ENCODE measurements at regions not wholly inside any gene's neighbourhood (a gene's known extent, or its start where the extent isn't known, plus 50 kb on each side); places are given as distances from the start of the nearest gene placed in this dataset.

- no peaks in the 10 kb centered on the region for H3K36me3 Mint-ChIP-seq
- TF ChIP-seq ZNF416 (CRISPR knock-in tag; IDR thresholded peaks at IDR 0.05) (no peak), RORB (CRISPR knock-in tag; IDR thresholded peaks at IDR 0.05) (no peak), NFE2L1 (CRISPR knock-in tag; IDR thresholded peaks at IDR 0.05) (no peak), GRHL2 (CRISPR knock-in tag; IDR thresholded peaks at IDR 0.05; ENCODE audit: insufficient replicate concordance, severe bottlenecking) (no peak), SMAD3 (CRISPR knock-in tag; IDR thresholded peaks at IDR 0.05; ENCODE audit: borderline replicate concordance) (no peak), ESRRA (CRISPR knock-in tag; IDR thresholded peaks at IDR 0.05; ENCODE audit: borderline replicate concordance) (no peak)
- 0 out of 2 replicates have a peak, but pooled peaks cover 3% of the 10 kb centered on the region for H3K9me3 Mint-ChIP-seq
- POLR2A ChIA-PET, result no interaction called here
- no peak overlapping the region for H3K4me3 Mint-ChIP-seq
- CTCF ChIA-PET, result interaction anchor here (0.5 kb wide), 1 partner anchor 620 kb away, joined by 6 read pairs; no protein-coding TSS in a partner anchor
- DNase-seq (ENCODE audit: low spot score) (no peak), ATAC-seq (no peak)
- no peaks in the 10 kb centered on the region for H3K27me3 Mint-ChIP-seq (ENCODE audit: low read depth)
- no peak overlapping the region for H3K27ac Mint-ChIP-seq
- H3K4me1 Mint-ChIP-seq, result peaks cover 11% of the 10 kb centered on the region
Observed at GRCh38 chr3:151989621-151990020, 116.2 kb downstream of the SUCNR1 start.

GRCh38 chr3:151990696-151991376, 117.4 kb downstream of the SUCNR1 start:
- DNase-seq (ENCODE audit: low spot score), result no peak
- Mint-ChIP-seq H3K36me3 (no peaks in the 10 kb centered on the region), H3K27ac (no peak overlapping the region), H3K4me1 (peaks cover 11% of the 10 kb centered on the region), H3K27me3 (ENCODE audit: low read depth) (no peaks in the 10 kb centered on the region), H3K4me3 (no peak overlapping the region), H3K9me3 (no peaks in the 10 kb centered on the region)
- POLR2A ChIA-PET, result interaction anchor here (0.7 kb wide), 1 partner anchor 47 kb away, joined by 3 read pairs; no protein-coding TSS in a partner anchor
- TF ChIP-seq FOXK1 (CRISPR knock-in tag; IDR thresholded peaks at IDR 0.05) (no peak), CREB1 (CRISPR knock-in tag; IDR thresholded peaks at IDR 0.05) (no peak), MXD4 (CRISPR knock-in tag; IDR thresholded peaks at IDR 0.05; ENCODE audit: borderline replicate concordance) (no peak), OVOL2 (CRISPR knock-in tag; IDR thresholded peaks at IDR 0.05; ENCODE audit: borderline replicate concordance) (no peak), ZBTB43 (CRISPR knock-in tag; IDR thresholded peaks at IDR 0.05) (no peak), NR2C2 (CRISPR knock-in tag; IDR thresholded peaks at IDR 0.05) (no peak)
- CTCF ChIA-PET, result no interaction called here
- ATAC-seq, result no peak

- H3K4me3 Mint-ChIP-seq, result no peak overlapping the region
- ChIA-PET CTCF (no interaction called here), POLR2A (no interaction called here)
- ATAC-seq, result no peak
- no peaks in the 10 kb centered on the region for H3K36me3 Mint-ChIP-seq
- no peak for TF ChIP-seq SMAD3 (CRISPR knock-in tag; IDR thresholded peaks at IDR 0.05; ENCODE audit: borderline replicate concordance)
- TF ChIP-seq ZBTB21 (CRISPR knock-in tag; IDR thresholded peaks at IDR 0.05; ENCODE audit: borderline replicate concordance), result no peak
- TF ChIP-seq KAT7 (CRISPR knock-in tag; IDR thresholded peaks at IDR 0.05; ENCODE audit: borderline replicate concordance), result no peak
- no peak for TF ChIP-seq RELA (CRISPR knock-in tag; IDR thresholded peaks at IDR 0.05; ENCODE audit: borderline replicate concordance)
- no peak for TF ChIP-seq ZNF219 (CRISPR knock-in tag; IDR thresholded peaks at IDR 0.05; ENCODE audit: borderline replicate concordance)
- no peak for TF ChIP-seq MYBL2 (CRISPR knock-in tag; IDR thresholded peaks at IDR 0.05)
- TF ChIP-seq ZBTB43 (CRISPR knock-in tag; IDR thresholded peaks at IDR 0.05), result no peak
- TF ChIP-seq NR3C1 (CRISPR knock-in tag; conservative IDR thresholded peaks at IDR 0.05; ENCODE audit: low read depth), result no peak
- TF ChIP-seq HMGXB4 (CRISPR knock-in tag; IDR thresholded peaks at IDR 0.05), result no peak
- peaks cover 11% of the 10 kb centered on the region for H3K4me1 Mint-ChIP-seq
- H3K27ac Mint-ChIP-seq, result peak overlapping the region; percentile 27; the same call in 1 of the 2 replicates
- no peaks in the 10 kb centered on the region for H3K27me3 Mint-ChIP-seq (ENCODE audit: low read depth)
- no peak for DNase-seq (ENCODE audit: low spot score)
- no peaks in the 10 kb centered on the region for H3K9me3 Mint-ChIP-seq
Observed at GRCh38 chr3:151992326-151993041, 119.0 kb downstream of the SUCNR1 start.
